ENCODE measurements at regions not wholly inside any gene's neighbourhood (a gene's known extent, or its start where the extent isn't known, plus 50 kb on each side); places are given as distances from the start of the nearest gene placed in this dataset.

- TF ChIP-seq GATA3 (IDR thresholded peaks at IDR 0.05; ENCODE audit: low read depth, low read length) (no peak), GATA2 (IDR thresholded peaks at IDR 0.05; ENCODE audit: low read depth, low read length) (no peak)
These were observed 124.3 kb upstream of the ATXN1 start for GRCh38 chr6:16885411-16886160.
